HG02885 (cell line): ENCODE measurements at regions not wholly inside any gene's neighbourhood (a gene's known extent, or its start where the extent isn't known, plus 50 kb on each side); places are given as distances from the start of the nearest gene placed in this dataset.
"Not testable (repeated sequence)": the region's sequence is repeated elsewhere in the genome, so short reads cannot be mapped to it uniquely, and the experiment has no call there.

ENCODE experiments used
- ATAC-seq: cut with Tn5 transposase; IDR thresholded peaks from one replicate; pipeline ENCODE4 v1.9.1; 2021; ENCODE audit warnings: mild to moderate bottlenecking; ENCODE audit not compliant: unreplicated experiment, poor library complexity

GRCh38 chr12:83889745-83890144 lies 1022.9 kb downstream of the SLC6A15 start:
- ATAC-seq, result no peak

GRCh38 chr12:83886479-83886878 lies 1026.1 kb downstream of the SLC6A15 start:
- ATAC-seq, result no peak

GRCh38 chr12:83870921-83871599 lies 1041.5 kb downstream of the SLC6A15 start:
- not testable (repeated sequence) for ATAC-seq

GRCh38 chr12:83866477-83866876 lies 1046.1 kb downstream of the SLC6A15 start:
- ATAC-seq, result no peak

GRCh38 chr12:83865431-83865830 lies 1047.2 kb downstream of the SLC6A15 start:
- ATAC-seq, result no peak

GRCh38 chr12:83864054-83864453 lies 1048.5 kb downstream of the SLC6A15 start:
- no peak for ATAC-seq

- no peak for ATAC-seq
Measured at GRCh38 chr12:83859021-83859420, 1053.6 kb downstream of the SLC6A15 start.

GRCh38 chr12:83856803-83857202 lies 1055.8 kb downstream of the SLC6A15 start:
- no peak for ATAC-seq

GRCh38 chr12:83850531-83850930 lies 1062.1 kb downstream of the SLC6A15 start:
- no peak for ATAC-seq

- ATAC-seq, result no peak
Measured at GRCh38 chr12:83848702-83849101, 1063.9 kb downstream of the SLC6A15 start.

- ATAC-seq, result no peak
Measured at GRCh38 chr12:83843541-83843940, 1069.1 kb downstream of the SLC6A15 start.

GRCh38 chr12:83841620-83842019 lies 1071.0 kb downstream of the SLC6A15 start:
- no peak for ATAC-seq

GRCh38 chr12:83827860-83828259 lies 1084.7 kb downstream of the SLC6A15 start:
- ATAC-seq, result no peak

- no peak for ATAC-seq
Measured at GRCh38 chr12:83827193-83827592, 1085.4 kb downstream of the SLC6A15 start.

- peak; percentile 74 for ATAC-seq
Measured at GRCh38 chr12:83826112-83826511, 1086.5 kb downstream of the SLC6A15 start.

GRCh38 chr12:83823386-83824045 lies 1089.1 kb downstream of the SLC6A15 start:
- ATAC-seq, result peak; percentile 97

GRCh38 chr12:83821967-83822366 lies 1090.6 kb downstream of the SLC6A15 start:
- ATAC-seq, result no peak

- no peak for ATAC-seq
Measured at GRCh38 chr12:83818881-83819280, 1093.7 kb downstream of the SLC6A15 start.

GRCh38 chr12:83817730-83818129 lies 1094.9 kb downstream of the SLC6A15 start:
- no peak for ATAC-seq

- no peak for ATAC-seq
Measured at GRCh38 chr12:83808591-83808990, 1104.0 kb downstream of the SLC6A15 start.

GRCh38 chr12:83807871-83808270 lies 1104.7 kb downstream of the SLC6A15 start:
- no peak for ATAC-seq

- ATAC-seq, result no peak
Measured at GRCh38 chr12:83805873-83806272, 1106.7 kb downstream of the SLC6A15 start.
